ENCODE measurements at regions not wholly inside any gene's neighbourhood (a gene's known extent, or its start where the extent isn't known, plus 50 kb on each side); places are given as distances from the start of the nearest gene placed in this dataset.

GRCh38 chr7:25522727-25523126, 294.4 kb upstream of the NPVF start:
- H3K4me3 Mint-ChIP-seq = no peak overlapping the region
- H3K27ac Mint-ChIP-seq = no peak overlapping the region
- H3K9me3 Mint-ChIP-seq = no peaks in the 10 kb centered on the region
- no peaks in the 10 kb centered on the region for H3K4me1 Mint-ChIP-seq (ENCODE audit: low read depth)
- H3K36me3 Mint-ChIP-seq (ENCODE audit: low read depth) = no peaks in the 10 kb centered on the region
- intact Hi-C loops (cut with micrococcal nuclease) = no loop called here
- peaks cover 3% of the 10 kb centered on the region for H3K27me3 Mint-ChIP-seq

- Mint-ChIP-seq H3K4me1 (ENCODE audit: low read depth) (no peaks in the 10 kb centered on the region), H3K27ac (no peak overlapping the region), H3K9me3 (no peaks in the 10 kb centered on the region), H3K27me3 (peaks cover 3% of the 10 kb centered on the region), H3K36me3 (ENCODE audit: low read depth) (no peaks in the 10 kb centered on the region), H3K4me3 (no peak overlapping the region)
- intact Hi-C loops (cut with micrococcal nuclease) = no loop called here
Observed at GRCh38 chr7:25527665-25528170, 299.4 kb upstream of the NPVF start.

DNA sequence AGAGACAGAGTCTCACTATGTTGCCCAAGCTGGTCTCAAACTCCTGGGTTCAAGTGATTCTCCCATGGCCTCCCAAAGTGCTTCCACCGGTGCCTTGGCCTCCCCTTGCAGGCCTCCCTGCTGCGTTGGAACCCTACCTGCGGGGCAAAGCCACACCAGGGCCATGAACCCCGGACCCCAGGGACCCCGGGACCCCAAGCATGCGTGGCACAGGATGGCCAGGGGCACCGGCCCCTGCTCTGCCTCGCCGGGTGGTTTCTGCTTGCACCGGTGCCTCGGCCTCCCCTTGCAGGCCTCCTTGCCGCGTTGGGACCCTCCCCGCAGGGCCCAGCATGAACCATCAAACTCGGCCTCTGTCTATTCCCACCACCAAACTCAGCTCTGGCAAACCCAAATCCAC, 301.0 kb upstream of the NPVF start:
- intact Hi-C loops (cut with micrococcal nuclease) = no loop called here

GRCh38 chr7:25536851-25537250, 308.6 kb upstream of the NPVF start:
- intact Hi-C loops (cut with micrococcal nuclease) = no loop called here
- H3K4me3 Mint-ChIP-seq = no peak overlapping the region
- no peaks in the 10 kb centered on the region for H3K36me3 Mint-ChIP-seq (ENCODE audit: low read depth)
- no peaks in the 10 kb centered on the region for H3K4me1 Mint-ChIP-seq (ENCODE audit: low read depth)
- H3K9me3 Mint-ChIP-seq = no peaks in the 10 kb centered on the region
- peaks cover under 1% of the 10 kb centered on the region for H3K27me3 Mint-ChIP-seq
- no peak overlapping the region for H3K27ac Mint-ChIP-seq

More for the DNA sequence above, 301.0 kb upstream of the NPVF start:
- Mint-ChIP-seq H3K9me3 (no peaks in the 10 kb centered on the region), H3K27ac (no peak overlapping the region), H3K4me1 (ENCODE audit: low read depth) (no peaks in the 10 kb centered on the region), H3K4me3 (no peak overlapping the region), H3K27me3 (peaks cover 3% of the 10 kb centered on the region), H3K36me3 (ENCODE audit: low read depth) (no peaks in the 10 kb centered on the region)

- Mint-ChIP-seq H3K4me1 (ENCODE audit: low read depth) (no peaks in the 10 kb centered on the region), H3K27ac (no peak overlapping the region), H3K9me3 (no peaks in the 10 kb centered on the region), H3K4me3 (no peak overlapping the region), H3K36me3 (ENCODE audit: low read depth) (no peaks in the 10 kb centered on the region), H3K27me3 (peaks cover 3% of the 10 kb centered on the region)
- intact Hi-C loops (cut with micrococcal nuclease) = no loop called here
Observed at GRCh38 chr7:25537662-25538375, 309.5 kb upstream of the NPVF start.

GRCh38 chr7:25541094-25541821, 313.0 kb upstream of the NPVF start:
- Mint-ChIP-seq H3K27me3 (peaks cover 6% of the 10 kb centered on the region), H3K4me1 (ENCODE audit: low read depth) (no peaks in the 10 kb centered on the region), H3K36me3 (ENCODE audit: low read depth) (no peaks in the 10 kb centered on the region), H3K27ac (no peak overlapping the region), H3K9me3 (no peaks in the 10 kb centered on the region), H3K4me3 (no peak overlapping the region)
- intact Hi-C loops (cut with micrococcal nuclease) = no loop called here

- Mint-ChIP-seq H3K27ac (no peak overlapping the region), H3K9me3 (no peaks in the 10 kb centered on the region), H3K4me1 (ENCODE audit: low read depth) (no peaks in the 10 kb centered on the region), H3K27me3 (peaks cover 6% of the 10 kb centered on the region), H3K36me3 (ENCODE audit: low read depth) (no peaks in the 10 kb centered on the region), H3K4me3 (no peak overlapping the region)
- intact Hi-C loops (cut with micrococcal nuclease) = no loop called here
Observed at GRCh38 chr7:25541877-25542276, 313.6 kb upstream of the NPVF start.

- Mint-ChIP-seq H3K9me3 (no peaks in the 10 kb centered on the region), H3K27ac (no peak overlapping the region), H3K4me1 (ENCODE audit: low read depth) (no peaks in the 10 kb centered on the region), H3K36me3 (ENCODE audit: low read depth) (no peaks in the 10 kb centered on the region), H3K4me3 (no peak overlapping the region), H3K27me3 (peaks cover 9% of the 10 kb centered on the region)
- intact Hi-C loops (cut with micrococcal nuclease) = no loop called here
Observed at GRCh38 chr7:25543210-25543609, 314.9 kb upstream of the NPVF start.

DNA sequence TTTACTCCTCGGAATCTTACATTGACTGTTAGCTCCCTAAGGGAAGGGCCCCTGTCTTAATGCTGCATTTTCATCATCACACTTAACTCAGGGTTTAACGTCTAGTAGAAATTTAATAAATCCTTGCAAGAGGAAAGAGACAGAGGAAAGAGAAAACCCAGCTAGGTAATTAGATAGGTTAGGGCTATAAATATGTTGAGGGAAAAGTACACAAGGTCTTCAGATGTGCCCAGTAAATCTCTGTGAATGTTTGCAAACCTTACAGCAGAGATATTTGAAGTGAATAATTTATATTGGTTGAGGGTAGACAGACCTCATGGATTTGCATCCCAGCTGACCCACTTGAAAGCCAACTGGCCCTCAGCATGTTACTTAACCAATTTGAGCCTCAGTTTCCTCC, 315.5 kb upstream of the NPVF start:
- H3K4me1 Mint-ChIP-seq (ENCODE audit: low read depth) = no peaks in the 10 kb centered on the region
- no peaks in the 10 kb centered on the region for H3K36me3 Mint-ChIP-seq (ENCODE audit: low read depth)
- no peaks in the 10 kb centered on the region for H3K9me3 Mint-ChIP-seq
- no peak overlapping the region for H3K4me3 Mint-ChIP-seq
- H3K27ac Mint-ChIP-seq = no peak overlapping the region
- intact Hi-C loops (cut with micrococcal nuclease) = no loop called here
- peaks cover 9% of the 10 kb centered on the region for H3K27me3 Mint-ChIP-seq

DNA sequence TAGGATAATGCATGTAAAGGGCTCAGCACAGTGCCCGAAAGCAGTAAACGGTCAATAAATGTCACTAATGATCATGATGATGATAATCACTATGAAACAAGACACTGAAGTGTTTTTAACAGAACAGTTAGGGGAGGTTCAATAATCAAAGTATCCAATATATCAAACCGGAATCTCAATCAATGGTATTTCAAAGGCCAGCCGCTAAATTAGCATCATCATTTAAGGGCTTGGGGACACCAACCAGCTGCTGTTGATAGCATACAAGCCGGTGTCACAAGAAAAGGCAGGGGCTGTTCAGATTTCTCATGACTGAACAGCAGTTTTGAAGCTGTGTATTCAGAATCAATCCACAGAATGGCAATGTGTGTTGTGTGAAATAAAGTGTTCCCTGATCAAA, 316.0 kb upstream of the NPVF start:
- no peaks in the 10 kb centered on the region for H3K9me3 Mint-ChIP-seq
- no peaks in the 10 kb centered on the region for H3K36me3 Mint-ChIP-seq (ENCODE audit: low read depth)
- H3K4me3 Mint-ChIP-seq = no peak overlapping the region

DNA sequence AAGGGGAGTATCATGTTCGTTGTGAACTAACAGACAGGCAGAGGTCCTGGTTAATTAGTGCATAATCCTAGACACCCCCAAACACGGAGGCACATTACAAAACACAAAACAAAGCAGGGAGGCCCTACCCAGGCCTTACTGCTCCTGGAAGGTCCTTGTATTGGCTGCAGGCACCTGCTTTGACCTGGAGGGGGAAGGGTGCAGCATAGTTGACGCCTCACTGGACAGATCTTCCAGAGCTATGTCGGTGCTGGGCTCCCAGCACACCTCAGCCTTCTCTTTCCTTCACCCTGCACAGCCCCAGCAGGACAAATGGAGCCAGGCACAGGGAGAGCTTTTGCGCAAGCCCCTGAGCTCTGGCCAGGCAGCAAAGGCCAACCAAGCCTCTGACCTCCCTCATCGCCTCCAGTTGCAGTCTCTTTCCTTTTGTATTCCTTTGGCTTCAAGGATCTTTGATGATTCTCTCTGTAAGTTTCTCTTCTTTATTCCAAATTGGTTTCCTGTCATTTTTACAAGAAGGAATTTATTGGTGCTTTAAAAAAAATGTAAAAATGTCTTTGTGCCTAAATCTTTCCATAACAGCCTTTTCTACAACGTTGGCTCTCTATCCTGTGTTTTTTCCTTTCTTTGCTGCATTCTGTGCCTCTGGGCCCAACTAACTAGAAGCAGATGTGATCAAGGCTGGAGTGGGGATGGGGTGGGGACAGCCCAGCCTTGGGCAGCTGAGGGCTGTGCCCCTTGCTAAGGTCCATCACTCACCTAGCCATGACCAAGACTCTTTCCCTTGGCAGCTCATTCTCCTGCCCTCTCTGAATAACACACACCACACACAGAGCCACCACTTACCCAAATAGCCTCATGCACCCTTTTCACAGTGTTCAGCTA, 317.1 kb upstream of the NPVF start:
- intact Hi-C loops (cut with micrococcal nuclease) = no loop called here
- H3K27ac Mint-ChIP-seq = no peak overlapping the region
- no peaks in the 10 kb centered on the region for H3K36me3 Mint-ChIP-seq (ENCODE audit: low read depth)
- H3K4me1 Mint-ChIP-seq (ENCODE audit: low read depth) = no peaks in the 10 kb centered on the region
- no peak overlapping the region for H3K4me3 Mint-ChIP-seq
- H3K9me3 Mint-ChIP-seq = no peaks in the 10 kb centered on the region
- H3K27me3 Mint-ChIP-seq = peaks cover 9% of the 10 kb centered on the region

More for the DNA sequence above, 316.0 kb upstream of the NPVF start:
- H3K27ac Mint-ChIP-seq = no peak overlapping the region
- intact Hi-C loops (cut with micrococcal nuclease) = no loop called here
- peaks cover 9% of the 10 kb centered on the region for H3K27me3 Mint-ChIP-seq
- H3K4me1 Mint-ChIP-seq (ENCODE audit: low read depth) = no peaks in the 10 kb centered on the region

DNA sequence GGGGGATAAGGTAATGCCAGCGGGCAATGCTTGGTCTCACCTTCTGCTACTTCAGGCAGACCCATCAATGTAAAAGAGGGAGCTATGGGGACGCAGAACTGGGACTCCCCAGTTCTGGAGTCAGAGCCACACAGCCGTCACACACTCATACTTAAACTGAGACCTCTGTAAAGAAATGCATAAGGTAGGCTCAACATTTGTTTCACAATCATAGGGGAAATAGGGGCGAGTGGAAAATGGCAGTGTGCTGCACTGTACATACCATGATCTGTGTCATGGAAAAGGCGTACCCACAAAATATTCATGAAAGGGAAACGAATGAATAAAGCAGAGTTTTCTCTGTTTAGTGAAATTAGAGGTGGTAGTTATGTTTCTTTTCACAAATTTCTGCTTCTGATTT, 318.0 kb upstream of the NPVF start:
- Mint-ChIP-seq H3K9me3 (no peaks in the 10 kb centered on the region), H3K4me3 (no peak overlapping the region), H3K27ac (no peak overlapping the region), H3K27me3 (peaks cover 12% of the 10 kb centered on the region), H3K36me3 (ENCODE audit: low read depth) (no peaks in the 10 kb centered on the region), H3K4me1 (ENCODE audit: low read depth) (no peaks in the 10 kb centered on the region)
- intact Hi-C loops (cut with micrococcal nuclease) = no loop called here

DNA sequence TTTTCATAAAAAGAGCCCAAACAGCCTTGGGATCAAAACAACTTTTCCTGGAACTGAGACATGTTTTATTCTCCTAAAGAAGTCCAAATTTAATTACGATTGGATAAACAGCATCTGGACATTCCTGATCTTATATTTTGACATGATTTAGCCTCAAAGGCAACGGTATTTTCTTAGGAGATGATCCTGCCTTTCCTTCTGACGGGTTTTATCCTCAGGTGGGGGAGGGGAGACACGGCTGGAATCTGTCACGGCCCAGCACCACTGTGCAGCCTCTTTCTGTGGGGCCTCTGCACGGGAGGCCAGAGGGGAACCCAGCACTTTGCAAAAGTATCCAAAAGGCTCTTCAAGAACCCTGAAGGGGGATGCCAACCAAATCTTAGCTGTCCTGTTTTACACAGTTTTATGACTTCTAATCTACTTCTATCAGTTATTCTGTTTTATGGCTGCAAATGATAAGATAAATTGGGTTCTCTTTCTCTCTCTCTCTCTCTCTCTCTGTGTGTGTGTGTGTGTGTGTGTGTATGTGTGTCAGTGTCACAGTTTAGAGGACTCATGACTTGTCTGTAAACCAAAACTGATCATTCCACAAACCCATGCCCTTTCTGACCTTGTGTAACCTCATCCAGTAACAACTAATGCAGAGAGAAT, 321.1 kb upstream of the NPVF start:
- intact Hi-C loops (cut with micrococcal nuclease) = no loop called here
- H3K4me1 Mint-ChIP-seq (ENCODE audit: low read depth) = no peaks in the 10 kb centered on the region

More for the DNA sequence above, 321.1 kb upstream of the NPVF start:
- H3K27me3 Mint-ChIP-seq = peaks cover 8% of the 10 kb centered on the region
- no peaks in the 10 kb centered on the region for H3K36me3 Mint-ChIP-seq (ENCODE audit: low read depth)
- no peaks in the 10 kb centered on the region for H3K9me3 Mint-ChIP-seq
- H3K4me3 Mint-ChIP-seq = no peak overlapping the region
- no peak overlapping the region for H3K27ac Mint-ChIP-seq

Measured in dendritic cell treated with granulocyte-macrophage colony-stimulating factor and Interleukin-4, amounts not matched to agents 40 ng/mL and 50 ng/mL, for 4 days (primary cell).